Stimulated activated CD8-positive, alpha-beta memory T cell treated with anti-CD3 and anti-CD28 coated beads, Interleukin-4, amount 100 ng/mL, for 24 hours (primary cell): ENCODE measurements at regions not wholly inside any gene's neighbourhood (a gene's known extent, or its start where the extent isn't known, plus 50 kb on each side); places are given as distances from the start of the nearest gene placed in this dataset.
"Not testable (repeated sequence)": the region's sequence is repeated elsewhere in the genome, so short reads cannot be mapped to it uniquely, and the experiment has no call there.

Source experiments
- DNase-seq: peaks from one replicate; pipeline ENCODE4 v3.0.0-alpha.2; 2020; ENCODE audit warnings: low read depth

DNA sequence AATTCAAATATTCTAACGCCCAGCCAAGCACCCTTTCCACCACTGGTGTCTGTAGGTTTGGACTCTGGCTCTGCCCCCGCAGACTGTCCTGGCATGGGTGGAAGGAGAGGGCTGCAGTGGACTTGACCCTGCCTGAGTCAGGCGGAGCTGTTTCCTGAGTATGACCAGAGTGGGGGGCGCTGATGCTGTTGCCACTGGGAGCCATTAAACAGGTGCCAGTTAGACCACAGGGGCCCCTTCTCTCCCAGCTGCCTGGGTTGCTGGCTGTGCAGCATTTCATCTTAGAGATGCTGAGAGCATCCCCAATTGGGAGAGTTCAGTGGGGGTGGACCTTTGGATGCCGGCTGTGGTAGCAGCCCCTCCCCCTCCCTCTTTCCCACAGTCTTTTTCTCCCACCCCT is 539.5 kb downstream of the MATN1 start:
- no peak for DNase-seq

DNA sequence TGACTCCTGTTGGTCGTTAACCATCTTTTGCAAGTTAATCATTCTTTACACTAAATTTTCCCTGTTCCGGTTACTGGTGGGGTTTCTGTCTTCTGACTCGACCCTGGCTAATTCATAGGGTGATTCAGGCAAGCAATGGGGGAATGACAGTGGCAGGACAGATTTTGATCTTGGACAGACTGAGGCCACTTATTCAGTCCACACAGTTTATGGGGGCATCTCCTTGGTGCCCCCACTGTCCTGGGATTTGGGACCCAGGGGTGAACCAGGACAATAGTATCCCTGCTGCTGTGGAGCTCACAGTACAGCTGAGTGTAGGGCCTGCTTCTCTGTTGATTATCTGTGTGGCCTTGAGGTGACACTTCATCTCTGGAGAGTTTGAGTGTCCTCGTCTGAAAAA is 540.4 kb downstream of the MATN1 start:
- DNase-seq = no peak

DNA sequence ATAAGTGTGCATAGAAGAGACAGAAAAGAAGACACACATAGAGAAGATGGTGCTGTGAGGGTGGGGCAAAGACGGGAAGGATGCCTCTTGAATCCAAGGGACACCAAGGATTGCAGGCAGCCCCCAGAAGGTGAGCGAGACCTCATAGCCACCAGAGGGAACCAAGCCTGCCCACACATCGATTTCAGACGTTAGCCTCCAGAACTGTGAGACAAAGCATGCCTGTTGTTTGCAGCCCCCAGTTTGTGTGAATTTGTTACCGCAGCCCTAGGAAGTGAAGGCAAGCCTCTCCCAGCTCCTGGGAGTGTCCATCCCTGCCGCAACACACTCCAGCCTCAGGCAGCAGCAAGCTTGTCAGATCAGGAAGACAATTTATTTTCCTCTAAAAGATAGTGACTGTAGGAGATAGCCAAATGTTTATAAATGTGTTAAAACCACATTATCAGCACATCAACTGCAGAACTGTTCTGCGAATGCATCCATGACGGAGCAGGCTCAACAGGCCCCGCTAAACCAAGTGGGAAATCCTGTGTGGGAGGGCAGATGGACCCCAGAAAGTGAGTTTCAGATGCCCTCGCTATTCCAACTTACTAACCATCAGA is 543.3 kb downstream of the MATN1 start:
- no peak for DNase-seq

DNA sequence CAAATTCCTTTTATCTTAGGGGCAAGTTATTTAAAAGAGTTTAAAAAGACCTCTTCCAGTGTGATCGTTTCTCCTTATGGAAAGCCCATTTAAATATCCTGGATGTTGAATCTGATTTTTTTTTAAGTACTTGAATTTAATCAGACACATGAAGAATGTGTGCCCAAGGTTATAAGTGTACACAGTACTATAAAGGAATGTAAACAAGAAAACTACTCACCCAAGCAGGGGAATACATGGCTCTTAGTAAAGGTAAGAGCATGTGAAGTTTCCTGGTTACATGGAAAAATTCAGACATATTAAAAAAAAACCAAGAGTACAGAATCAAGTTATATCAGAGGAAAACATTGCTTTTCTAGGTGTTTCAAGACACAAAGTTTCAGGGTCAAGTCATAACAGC is 546.9 kb downstream of the MATN1 start:
- no peak for DNase-seq

DNA sequence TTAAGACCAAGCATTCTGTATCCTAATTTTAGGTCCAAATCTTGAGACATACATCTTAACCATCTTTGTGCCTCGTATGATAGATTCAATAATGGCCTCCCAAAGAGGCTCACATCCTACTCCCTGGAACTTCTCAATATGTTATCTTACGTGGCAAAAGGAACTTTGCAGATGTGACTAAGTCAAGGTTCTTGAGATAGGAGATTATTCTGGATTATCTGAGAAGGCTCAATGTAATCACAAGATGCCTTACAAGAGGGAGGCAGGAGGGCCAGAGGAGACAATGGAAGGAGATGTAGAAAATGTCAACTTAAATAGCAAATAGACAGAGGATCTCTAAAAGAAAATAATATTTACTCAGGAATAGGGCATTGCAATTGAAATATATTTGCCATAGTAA is 548.9 kb downstream of the MATN1 start:
- DNase-seq = no peak

DNA sequence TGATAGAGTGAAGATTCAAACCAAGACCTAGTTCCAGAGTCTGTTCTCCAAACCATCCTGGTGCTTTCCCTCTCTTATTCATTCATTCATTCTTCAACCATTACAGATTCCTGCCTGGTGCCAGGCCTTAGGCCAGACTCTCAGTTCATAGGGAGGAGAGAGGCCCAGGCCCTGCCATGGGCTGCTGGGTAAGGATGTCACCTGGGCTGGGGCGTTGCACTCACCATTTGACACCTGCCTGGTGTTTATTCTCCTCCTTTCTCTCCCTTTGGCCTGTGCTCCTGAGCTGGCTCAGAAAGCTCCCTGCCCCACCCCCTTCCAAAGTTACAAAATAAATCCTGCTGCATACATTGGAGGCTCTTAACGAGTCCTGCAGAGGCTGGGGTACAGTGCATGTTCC is 549.8 kb downstream of the MATN1 start:
- DNase-seq = no peak

DNA sequence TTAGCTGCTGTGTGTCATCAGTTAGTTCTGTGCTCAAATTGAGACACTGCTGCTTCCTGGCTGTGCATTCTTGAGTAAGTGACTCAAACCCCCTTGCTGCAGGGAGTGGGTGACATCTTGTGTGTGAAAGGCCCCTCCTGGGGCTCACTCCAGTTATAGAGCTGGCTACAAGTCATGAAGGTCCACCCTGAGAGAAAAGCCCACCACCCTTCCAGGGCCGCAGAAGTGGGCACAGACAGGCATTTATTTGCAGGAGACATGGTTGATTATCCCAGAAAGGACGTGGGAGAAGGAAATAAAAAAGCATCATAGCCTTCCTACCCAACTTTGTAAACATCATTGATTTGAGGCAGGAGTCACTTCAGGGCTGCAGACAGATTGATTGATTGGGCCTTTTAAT is 550.6 kb downstream of the MATN1 start:
- no peak for DNase-seq

DNA sequence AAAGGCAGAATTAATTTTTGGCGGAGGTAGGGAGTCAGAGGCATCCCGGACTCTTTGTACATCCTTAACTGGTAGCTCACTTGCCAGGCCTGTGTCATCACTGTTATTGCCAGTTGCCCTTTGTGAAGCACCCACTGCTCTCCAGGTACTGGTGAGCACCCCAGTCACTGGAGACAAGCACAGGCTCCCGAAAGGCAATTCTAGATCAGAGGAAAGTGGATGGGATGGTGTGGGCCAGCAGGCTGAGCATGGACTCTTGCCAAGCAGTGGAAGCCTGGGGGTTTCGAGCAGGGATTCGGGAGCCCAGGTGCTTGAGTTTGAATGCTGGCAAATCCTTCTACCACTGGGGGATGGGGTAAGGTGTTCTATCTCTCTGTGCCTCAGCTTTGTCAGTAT is 551.1 kb downstream of the MATN1 start:
- DNase-seq = no peak

DNA sequence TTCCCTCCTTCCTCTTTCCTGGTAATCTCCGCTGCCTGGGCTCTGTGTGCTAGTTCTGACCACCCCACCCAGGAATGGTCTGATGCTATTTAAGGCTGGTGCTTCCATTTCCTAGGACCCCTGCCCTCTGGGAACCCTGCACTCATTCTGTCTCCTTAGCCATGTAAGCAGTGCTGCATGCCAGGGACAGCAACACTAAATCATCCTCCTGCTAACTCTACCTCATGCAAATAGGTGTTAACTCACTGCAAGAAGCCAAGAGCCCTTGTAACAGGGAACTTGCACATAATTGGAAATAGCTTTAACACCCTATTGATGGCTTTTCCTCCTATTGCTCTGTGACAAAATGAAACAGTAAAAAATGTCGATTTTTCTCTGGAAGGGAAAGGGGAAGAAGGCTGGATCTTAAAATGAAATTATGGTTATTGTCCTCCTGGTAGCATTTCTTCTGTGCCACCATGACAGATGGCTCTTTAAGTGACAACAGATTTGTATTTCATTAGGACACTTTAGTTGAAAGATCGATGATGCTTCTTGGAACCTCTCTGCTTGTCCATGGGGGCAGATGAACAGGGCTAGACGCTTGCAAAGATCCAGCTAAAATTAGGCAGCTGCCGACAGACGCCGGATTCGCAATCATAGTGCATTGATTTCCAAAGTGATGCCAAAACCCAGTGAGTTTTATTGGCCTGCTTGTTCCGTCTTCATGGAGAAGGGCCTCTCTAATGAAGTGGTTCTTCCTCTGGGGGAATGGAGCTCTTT is 551.7 kb downstream of the MATN1 start:
- no peak for DNase-seq

DNA sequence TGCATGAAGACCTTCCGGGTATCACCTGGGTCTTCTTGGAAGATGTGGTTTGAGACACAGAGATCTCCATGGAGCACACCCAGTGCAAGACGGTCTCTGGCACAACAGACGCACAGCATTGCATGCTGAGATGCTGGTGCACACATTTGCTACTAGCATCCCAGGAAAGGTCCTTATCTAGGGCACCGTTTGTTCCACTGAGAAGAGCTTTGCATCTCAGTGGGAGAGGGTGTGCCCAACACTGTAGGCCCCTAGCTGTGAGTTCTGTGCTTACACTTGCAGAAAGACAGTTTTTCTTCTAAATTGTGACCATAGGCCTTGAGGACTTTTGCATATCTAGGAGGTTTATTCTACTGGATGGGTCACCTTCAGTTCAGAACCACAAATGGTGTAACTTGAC is 554.1 kb downstream of the MATN1 start:
- DNase-seq = no peak

DNA sequence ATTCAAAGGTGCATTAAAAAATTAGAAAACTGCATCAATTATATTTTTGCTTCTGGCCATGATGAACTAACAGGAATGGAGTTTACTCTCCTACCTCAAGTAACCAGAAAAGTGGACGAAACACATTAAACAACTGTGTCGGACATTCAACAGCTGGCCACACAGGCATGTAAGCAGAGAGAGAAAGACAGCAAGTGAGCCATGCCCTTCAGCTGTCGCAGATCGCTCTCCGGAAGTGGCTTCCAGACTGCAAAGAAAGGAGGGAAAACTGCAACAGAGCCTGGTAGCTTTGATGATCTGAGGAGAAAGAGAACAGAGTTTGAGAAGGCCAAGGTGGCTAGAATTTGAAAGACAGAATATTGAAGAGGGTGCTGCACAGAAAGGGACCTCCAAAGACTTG is 557.2 kb downstream of the MATN1 start:
- no peak for DNase-seq

DNA sequence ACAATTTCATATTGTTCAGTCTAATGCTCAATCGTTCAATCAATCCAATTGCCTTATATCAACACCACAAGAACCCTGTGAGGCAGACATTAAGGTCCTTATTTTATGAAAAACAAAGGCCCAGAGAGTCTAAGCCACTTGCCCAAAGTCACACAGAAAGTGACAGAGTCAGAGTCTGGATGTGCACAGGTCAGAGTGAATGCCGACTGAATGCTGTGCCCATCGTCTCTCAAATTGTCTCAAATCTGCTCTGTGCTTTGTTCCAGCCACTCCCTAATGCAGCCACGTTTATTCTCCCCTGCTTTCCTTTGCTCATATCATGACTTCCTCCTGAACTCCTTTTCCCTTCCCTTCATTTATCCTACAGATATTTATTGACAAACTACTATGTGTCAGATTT is 558.3 kb downstream of the MATN1 start:
- no peak for DNase-seq

DNA sequence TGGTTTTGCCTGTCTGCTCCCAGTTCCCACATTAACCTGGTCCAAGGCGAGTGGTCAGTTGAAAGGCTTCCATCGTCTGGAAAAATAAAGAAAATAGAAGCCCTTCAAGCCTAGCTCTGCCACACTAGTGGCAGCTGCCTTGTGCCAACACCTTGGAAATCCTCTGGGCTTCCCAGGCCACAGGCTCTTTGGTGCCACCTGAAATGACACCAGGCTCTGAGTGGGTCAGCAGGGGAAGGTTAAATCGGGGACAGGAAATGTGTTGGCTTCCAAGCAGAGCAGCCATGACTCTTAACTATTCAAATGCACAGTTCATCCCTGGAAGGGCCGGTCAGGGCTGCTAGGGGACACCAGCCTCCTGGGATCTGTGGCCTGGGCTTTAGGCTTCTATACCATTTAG is 558.7 kb downstream of the MATN1 start:
- DNase-seq = no peak

DNA sequence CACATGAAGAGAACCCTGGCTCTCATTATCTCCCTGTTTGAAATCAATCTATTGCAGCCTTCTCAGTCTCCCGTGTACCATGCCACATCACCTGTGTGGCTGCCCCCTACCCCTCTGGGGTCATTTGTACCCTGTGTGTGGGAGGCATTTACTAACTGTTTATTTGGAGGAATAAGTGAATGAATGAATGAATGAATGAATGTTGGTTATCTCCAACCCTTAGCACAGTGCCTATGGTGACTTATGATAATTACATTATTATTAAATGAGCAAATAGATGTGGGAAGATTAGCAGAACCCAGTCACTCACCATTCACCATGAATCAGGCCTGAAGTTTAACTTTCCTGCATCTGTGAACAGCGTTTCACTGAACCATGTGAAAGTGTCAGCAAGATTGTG is 560.8 kb downstream of the MATN1 start:
- no peak for DNase-seq

DNA sequence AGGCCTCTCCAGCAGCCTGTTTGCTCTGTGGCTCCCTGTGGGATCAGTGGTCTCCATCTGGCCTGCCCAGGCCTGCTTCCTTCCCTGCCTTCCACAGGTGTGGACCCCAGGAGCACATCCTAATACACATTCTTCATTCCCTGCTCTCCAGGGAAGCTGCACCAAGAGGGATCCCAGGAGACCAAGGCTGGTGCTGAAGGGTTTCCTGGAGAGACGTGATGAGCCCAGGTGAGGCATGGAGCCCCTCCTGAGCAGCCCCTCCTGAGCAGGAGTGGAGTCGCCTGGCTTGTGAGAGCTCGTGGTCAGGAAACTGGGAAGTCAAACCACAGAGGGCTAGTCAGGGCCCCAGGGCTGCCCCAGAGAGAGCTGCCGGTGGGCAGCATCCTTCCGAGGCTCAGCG is 561.4 kb downstream of the MATN1 start:
- DNase-seq = no peak

DNA sequence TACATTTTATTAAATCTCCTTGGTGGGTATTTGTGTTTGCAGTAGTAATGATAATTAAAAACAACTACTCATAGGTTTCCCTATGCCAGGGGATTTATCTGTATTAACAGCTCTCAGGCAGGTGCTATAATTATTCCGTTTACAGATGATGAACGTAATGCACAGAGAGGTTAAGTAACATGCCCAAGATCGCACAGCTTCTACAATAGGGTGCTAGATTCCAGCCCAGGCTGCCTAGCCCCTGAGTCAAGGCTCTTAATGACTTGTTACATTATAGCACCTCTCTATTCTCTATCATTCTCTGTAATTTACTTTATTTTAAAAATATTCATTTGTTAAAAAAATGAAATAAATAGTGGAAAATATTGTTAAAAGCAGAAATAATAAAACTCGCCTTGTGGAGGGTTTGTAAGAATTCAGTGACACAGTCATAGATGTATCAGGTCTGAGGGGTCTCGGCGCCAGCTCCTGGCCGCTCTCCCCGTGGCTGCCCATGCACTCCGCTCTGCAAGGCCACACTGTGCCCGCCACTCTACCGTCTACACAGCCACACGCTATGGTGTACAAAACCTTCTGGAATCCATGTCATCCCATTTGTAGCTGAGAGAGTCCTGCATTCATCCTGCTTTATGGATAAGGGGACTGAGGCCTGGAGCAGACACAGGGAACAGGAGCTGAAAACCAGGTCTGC is 562.2 kb downstream of the MATN1 start:
- no peak for DNase-seq

DNA sequence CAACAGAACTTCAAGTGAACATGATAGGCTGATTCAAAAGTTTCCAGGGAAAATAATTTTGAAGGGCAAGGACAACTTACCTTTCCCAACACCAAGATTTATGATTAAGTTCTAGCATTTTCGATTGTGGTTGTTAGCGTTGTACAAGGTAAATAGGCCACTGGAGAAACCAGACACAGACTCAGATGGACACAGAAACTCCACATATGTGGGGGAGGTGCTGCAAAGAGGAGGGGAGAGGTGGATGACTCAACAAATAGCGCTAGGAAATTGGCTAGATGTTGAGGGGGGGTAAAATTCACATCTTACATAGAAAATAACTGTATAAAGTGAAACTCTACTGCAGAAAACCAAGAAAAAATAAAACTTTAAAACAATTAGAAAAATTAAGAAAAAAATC is 564.4 kb downstream of the MATN1 start:
- DNase-seq = no peak

DNA sequence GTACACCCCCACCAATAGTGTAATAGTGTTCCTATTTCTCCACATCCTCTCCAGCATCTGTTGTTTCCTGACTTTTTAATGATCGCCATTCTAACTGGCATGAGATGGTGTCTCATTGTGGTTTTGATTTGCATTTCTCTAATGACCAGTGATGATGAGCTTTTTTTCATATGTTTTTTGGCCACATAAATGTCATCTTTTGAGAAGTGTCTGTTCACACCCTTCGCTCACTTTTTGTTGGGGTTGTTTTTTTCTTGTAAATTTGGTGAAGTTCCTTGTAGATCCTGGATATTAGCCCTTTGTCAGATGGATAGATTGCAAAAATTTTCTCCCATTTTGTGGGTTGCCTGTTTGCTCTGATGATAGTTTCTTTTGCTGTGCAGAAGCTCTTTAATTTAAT is 567.7 kb downstream of the MATN1 start:
- DNase-seq = not testable (repeated sequence)

DNA sequence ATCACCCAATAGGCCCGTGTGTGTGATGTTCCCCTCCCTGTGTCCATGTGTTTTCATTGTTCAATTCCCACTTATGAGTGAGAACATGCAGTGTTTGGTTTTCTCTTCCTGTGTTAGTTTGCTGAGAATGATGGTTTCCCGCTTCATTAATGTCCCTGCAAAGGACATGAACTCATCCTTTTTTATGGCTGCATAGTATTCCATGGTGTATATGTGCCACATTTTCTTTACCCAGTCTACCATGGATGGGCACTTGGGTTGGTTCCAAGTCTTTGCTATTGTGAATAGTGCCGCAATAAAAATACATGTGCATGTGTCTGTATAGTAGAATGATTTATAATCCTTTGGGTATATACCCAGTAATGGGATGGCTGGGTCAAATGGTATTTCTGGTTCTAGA is 568.1 kb downstream of the MATN1 start:
- DNase-seq = not testable (repeated sequence)

DNA sequence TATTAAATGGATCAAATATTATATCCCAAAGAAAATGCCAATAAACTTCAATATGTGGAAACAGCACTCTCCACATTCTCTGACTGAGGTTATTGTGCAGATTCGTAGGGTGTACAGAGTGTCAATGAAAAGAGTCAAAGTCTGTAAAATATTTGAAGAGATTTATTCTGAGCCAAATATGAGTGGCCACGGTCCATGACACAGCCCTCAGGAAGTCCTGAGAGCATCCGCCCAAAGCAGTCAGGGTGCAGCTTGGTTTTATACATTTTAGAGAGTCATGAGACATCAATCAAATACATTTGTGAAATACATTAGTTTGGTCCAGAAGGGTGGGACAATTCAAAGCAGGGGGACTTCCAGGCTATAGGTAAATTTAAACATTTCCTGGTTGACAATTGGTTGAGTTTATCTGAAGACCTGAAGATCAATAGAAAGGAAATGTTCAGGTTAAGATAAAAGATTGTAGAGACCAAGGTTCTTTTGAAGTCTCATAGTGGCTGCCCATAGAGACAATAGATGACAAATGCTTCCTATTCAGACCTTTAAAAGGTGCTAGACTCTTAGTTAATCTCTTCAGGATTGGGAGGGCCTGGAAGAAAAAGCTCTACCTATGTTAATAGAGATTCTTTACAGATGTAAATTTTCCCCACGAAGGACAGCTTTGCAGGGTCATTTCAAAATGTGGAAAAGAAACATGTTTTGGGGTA is 569.5 kb downstream of the MATN1 start:
- no peak for DNase-seq

DNA sequence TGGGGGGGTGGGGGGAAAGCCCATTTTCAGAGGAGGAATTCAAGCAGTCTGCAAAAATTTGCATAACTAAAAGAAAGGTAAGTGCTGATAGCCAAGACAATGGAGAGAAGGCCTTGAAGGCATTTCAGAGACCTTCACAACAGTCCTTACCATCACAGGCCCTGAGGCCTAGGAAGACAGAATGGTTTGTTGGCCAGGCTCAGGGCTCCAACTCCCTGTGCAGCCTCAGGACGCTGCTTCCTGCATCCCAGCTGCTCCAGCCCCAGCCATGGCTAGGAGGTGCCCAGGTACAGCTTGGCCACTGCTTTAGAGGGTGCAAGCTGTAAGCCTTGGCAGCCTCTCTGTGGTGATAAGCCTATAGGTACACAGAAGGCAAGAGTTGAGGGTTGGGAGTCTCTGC is 571.6 kb downstream of the MATN1 start:
- DNase-seq = no peak

DNA sequence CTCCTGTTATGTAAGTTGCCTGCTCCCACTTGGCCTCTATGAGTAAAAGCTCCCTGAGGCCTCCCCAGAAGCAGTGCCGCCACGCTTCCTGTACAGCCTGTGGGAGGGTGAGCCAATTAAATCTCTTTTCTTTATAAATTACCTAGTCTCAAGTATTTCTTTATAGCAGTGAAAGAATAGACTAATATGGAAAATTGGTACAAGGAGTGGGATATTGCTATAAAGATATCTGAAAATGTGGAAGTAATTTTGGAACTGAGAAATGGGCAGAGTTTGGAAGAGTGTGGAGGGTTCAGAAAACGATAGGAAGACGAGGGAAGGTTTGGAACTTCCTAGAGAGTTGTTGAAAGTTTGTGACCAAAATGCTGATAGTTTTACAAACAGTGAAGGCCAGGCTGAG is 572.3 kb downstream of the MATN1 start:
- DNase-seq = no peak

DNA sequence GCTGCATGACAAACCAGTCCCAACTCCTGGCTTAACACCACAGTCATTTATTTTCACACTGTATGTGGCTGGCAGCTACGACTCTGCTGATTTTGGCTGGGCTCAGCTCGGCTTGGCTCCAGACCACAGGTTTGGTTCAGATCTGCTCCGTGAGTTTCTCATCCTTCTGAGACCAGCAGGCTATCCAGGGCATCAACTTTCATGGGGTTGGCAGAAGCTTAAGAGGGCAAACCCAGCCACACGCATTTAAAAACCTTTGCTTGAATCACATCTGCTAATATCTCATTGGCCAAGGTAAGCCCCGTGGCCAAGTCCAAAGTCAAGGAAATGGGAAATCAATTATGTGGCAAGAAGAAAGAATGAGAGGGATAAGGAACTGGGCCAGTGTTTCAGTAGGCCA is 574.2 kb downstream of the MATN1 start:
- no peak for DNase-seq
